ENCODE measurements at regions not wholly inside any gene's neighbourhood (a gene's known extent, or its start where the extent isn't known, plus 50 kb on each side); places are given as distances from the start of the nearest gene placed in this dataset.

GRCh38 chr2:11930211-11930761 lies 183.9 kb downstream of the LPIN1 start:
- Mint-ChIP-seq H3K36me3 (ENCODE audit: low read depth) (no peaks in the 10 kb centered on the region), H3K27me3 (ENCODE audit: low read depth) (no peaks in the 10 kb centered on the region), H3K4me1 (ENCODE audit: low read depth) (no peaks in the 10 kb centered on the region), H3K27ac (no peak overlapping the region), H3K9me3 (no peaks in the 10 kb centered on the region), H3K4me3 (ENCODE audit: low read depth) (no peak overlapping the region)
- DNase-seq (ENCODE audit: low spot score), result no peak
- intact Hi-C loops (cut with micrococcal nuclease), result no loop called here

DNA sequence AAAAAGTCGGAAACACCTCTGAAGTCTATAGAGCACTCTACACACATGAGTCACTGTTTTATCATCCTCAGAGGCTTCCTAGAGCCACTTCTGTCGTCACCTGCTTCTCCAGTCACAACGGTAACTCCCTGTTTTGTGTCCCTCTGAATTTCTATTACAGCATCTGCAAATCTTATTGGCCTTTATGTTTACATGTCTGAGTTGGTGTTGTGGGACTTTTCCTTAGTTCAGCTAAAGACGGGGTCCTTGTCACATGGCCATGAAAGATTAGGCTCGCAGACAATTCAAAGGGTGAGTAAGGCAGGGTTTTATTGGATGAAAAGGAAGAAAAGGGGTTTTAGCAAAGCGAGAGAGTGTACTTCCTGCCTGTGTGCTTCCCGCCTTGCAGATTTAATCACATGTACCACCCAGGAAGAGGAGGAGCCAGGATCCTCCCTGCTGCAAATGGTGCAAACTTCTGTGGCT lies 185.6 kb downstream of the LPIN1 start:
- Mint-ChIP-seq H3K27ac (no peak overlapping the region), H3K4me1 (ENCODE audit: low read depth) (no peaks in the 10 kb centered on the region), H3K9me3 (no peaks in the 10 kb centered on the region), H3K4me3 (ENCODE audit: low read depth) (no peak overlapping the region), H3K36me3 (ENCODE audit: low read depth) (no peaks in the 10 kb centered on the region), H3K27me3 (ENCODE audit: low read depth) (no peaks in the 10 kb centered on the region)
- intact Hi-C loops (cut with micrococcal nuclease), result no loop called here
- no peak for DNase-seq (ENCODE audit: low spot score)

- H3K9me3 Mint-ChIP-seq, result no peaks in the 10 kb centered on the region
- H3K27ac Mint-ChIP-seq, result no peak overlapping the region
- intact Hi-C loops (cut with micrococcal nuclease), result no loop called here
- H3K36me3 Mint-ChIP-seq (ENCODE audit: low read depth), result no peaks in the 10 kb centered on the region
- H3K4me1 Mint-ChIP-seq (ENCODE audit: low read depth), result no peaks in the 10 kb centered on the region
- no peak for DNase-seq (ENCODE audit: low spot score)
- no peaks in the 10 kb centered on the region for H3K27me3 Mint-ChIP-seq (ENCODE audit: low read depth)
- H3K4me3 Mint-ChIP-seq (ENCODE audit: low read depth), result no peak overlapping the region
Measured at GRCh38 chr2:11932962-11933361, 186.5 kb downstream of the LPIN1 start.

GRCh38 chr2:11933854-11934253 lies 187.4 kb downstream of the LPIN1 start:
- Mint-ChIP-seq H3K27me3 (ENCODE audit: low read depth) (no peaks in the 10 kb centered on the region), H3K27ac (no peak overlapping the region), H3K9me3 (no peaks in the 10 kb centered on the region), H3K4me1 (ENCODE audit: low read depth) (no peaks in the 10 kb centered on the region), H3K4me3 (ENCODE audit: low read depth) (no peak overlapping the region), H3K36me3 (ENCODE audit: low read depth) (no peaks in the 10 kb centered on the region)
- no peak for DNase-seq (ENCODE audit: low spot score)
- intact Hi-C loops (cut with micrococcal nuclease), result no loop called here

- DNase-seq (ENCODE audit: low spot score), result no peak
- Mint-ChIP-seq H3K4me1 (ENCODE audit: low read depth) (no peaks in the 10 kb centered on the region), H3K4me3 (ENCODE audit: low read depth) (no peak overlapping the region), H3K9me3 (no peaks in the 10 kb centered on the region), H3K27ac (no peak overlapping the region), H3K36me3 (ENCODE audit: low read depth) (no peaks in the 10 kb centered on the region), H3K27me3 (ENCODE audit: low read depth) (no peaks in the 10 kb centered on the region)
- intact Hi-C loops (cut with micrococcal nuclease), result no loop called here
Measured at GRCh38 chr2:11936761-11937160, 190.3 kb downstream of the LPIN1 start.

DNA sequence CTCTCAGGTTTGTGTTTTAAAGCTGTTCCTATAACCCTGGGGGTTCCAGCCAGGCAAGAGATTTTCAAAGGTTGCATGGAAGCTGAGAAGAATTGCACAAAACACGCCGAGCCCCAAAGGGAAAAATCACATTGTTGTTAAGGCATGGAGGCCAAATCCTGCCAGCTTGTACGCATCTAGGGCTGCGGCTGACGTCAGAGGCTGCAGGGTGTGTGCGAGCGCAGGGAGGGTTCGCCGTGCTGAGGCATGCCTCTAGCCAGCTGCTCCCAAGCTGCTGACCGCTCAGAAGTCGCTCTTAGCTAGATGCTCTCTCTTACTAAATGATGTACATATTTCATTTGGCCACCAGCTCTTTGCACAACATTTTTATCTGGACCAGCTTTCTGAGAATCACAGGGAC lies 191.8 kb downstream of the LPIN1 start:
- Mint-ChIP-seq H3K36me3 (ENCODE audit: low read depth) (no peaks in the 10 kb centered on the region), H3K4me1 (ENCODE audit: low read depth) (no peaks in the 10 kb centered on the region), H3K9me3 (no peaks in the 10 kb centered on the region), H3K27ac (no peak overlapping the region), H3K4me3 (ENCODE audit: low read depth) (no peak overlapping the region), H3K27me3 (ENCODE audit: low read depth) (no peaks in the 10 kb centered on the region)
- intact Hi-C loops (cut with micrococcal nuclease), result no loop called here
- DNase-seq (ENCODE audit: low spot score), result no peak

GRCh38 chr2:11939523-11939922 lies 193.1 kb downstream of the LPIN1 start:
- Mint-ChIP-seq H3K36me3 (ENCODE audit: low read depth) (no peaks in the 10 kb centered on the region), H3K4me3 (ENCODE audit: low read depth) (no peak overlapping the region), H3K4me1 (ENCODE audit: low read depth) (peaks cover 4% of the 10 kb centered on the region), H3K27me3 (ENCODE audit: low read depth) (no peaks in the 10 kb centered on the region), H3K27ac (no peak overlapping the region), H3K9me3 (no peaks in the 10 kb centered on the region)
- no peak for DNase-seq (ENCODE audit: low spot score)
- intact Hi-C loops (cut with micrococcal nuclease), result no loop called here

GRCh38 chr2:11940121-11940743 lies 193.8 kb downstream of the LPIN1 start:
- Mint-ChIP-seq H3K27ac (no peak overlapping the region), H3K4me3 (ENCODE audit: low read depth) (no peak overlapping the region), H3K36me3 (ENCODE audit: low read depth) (no peaks in the 10 kb centered on the region), H3K9me3 (no peaks in the 10 kb centered on the region), H3K27me3 (ENCODE audit: low read depth) (no peaks in the 10 kb centered on the region), H3K4me1 (ENCODE audit: low read depth) (peaks cover 10% of the 10 kb centered on the region)
- DNase-seq (ENCODE audit: low spot score), result no peak
- intact Hi-C loops (cut with micrococcal nuclease), result no loop called here

DNA sequence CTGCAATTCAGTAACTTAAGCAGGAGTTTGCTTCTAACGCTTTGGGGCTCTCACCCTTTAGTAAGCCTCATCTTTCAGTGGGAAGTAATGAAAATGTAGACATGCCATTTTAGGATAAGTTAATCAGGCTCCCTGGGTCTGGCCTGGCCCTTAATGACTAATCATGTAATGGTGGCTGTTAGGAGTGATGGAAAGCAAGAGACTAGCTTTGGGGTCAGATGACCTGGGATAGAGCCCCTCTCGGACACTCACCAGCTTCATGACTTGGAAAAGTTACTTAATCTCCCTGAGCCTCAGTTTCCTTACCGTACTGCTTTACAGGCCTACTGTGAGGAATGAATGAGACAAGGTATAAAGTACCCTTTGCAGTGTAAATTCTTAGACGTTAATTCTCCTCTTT lies 194.4 kb downstream of the LPIN1 start:
- no peaks in the 10 kb centered on the region for H3K36me3 Mint-ChIP-seq (ENCODE audit: low read depth)

DNA sequence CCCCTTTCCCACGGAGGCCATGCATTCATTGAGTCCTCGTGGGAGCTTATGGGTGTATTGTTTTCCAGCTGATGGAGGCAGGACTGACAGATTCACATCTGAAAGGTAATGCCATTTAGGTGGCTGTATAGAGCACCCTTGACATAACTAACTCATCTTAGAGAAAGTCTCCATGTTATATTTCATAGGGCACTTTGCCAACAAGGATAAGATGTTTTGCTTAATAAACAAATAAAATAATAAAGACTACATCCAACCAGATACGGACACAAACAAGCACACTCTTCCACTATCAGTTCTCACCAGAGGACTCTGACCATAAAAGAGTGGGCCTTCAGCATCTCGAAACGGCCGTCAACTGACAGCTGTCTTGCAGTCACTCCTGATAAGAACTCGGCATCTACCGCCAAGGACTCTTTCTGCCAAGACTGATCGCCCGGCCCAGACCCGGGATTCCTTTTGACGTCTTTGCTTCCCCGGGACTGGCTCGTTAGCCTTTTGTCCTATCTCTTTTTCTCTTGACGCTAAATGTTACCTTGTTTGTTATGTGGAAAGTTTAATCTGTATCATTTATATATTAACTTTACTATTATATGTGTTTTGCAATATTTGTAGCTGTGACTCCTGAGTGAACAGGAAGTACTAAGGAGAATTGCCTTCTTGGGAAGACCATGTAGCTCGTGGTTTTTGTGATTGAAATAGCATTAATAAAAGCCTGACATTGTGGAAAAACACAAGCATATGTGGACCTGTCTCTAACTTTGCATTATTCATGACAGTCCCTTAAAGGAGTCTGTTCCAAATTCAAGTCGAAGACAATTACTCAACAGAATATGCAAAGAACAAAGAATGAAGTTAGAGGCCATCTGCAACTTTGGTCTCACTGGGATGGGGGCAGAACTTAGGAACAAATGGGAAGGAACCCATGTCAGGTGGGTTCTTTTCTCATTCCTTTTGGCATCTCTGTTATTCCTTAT lies 195.1 kb downstream of the LPIN1 start:
- no peaks in the 10 kb centered on the region for H3K9me3 Mint-ChIP-seq
- H3K36me3 Mint-ChIP-seq (ENCODE audit: low read depth), result no peaks in the 10 kb centered on the region
- no peak overlapping the region for H3K4me3 Mint-ChIP-seq (ENCODE audit: low read depth)
- no peaks in the 10 kb centered on the region for H3K27me3 Mint-ChIP-seq (ENCODE audit: low read depth)
- H3K27ac Mint-ChIP-seq, result no peak overlapping the region
- intact Hi-C loops (cut with micrococcal nuclease), result no loop called here
- H3K4me1 Mint-ChIP-seq (ENCODE audit: low read depth), result peaks cover 17% of the 10 kb centered on the region
- no peak for DNase-seq (ENCODE audit: low spot score)

More for the DNA sequence above, 194.4 kb downstream of the LPIN1 start:
- Mint-ChIP-seq H3K9me3 (no peaks in the 10 kb centered on the region), H3K27ac (no peak overlapping the region), H3K4me3 (ENCODE audit: low read depth) (no peak overlapping the region), H3K4me1 (ENCODE audit: low read depth) (peaks cover 16% of the 10 kb centered on the region), H3K27me3 (ENCODE audit: low read depth) (no peaks in the 10 kb centered on the region)
- no peak for DNase-seq (ENCODE audit: low spot score)
- intact Hi-C loops (cut with micrococcal nuclease), result no loop called here

DNA sequence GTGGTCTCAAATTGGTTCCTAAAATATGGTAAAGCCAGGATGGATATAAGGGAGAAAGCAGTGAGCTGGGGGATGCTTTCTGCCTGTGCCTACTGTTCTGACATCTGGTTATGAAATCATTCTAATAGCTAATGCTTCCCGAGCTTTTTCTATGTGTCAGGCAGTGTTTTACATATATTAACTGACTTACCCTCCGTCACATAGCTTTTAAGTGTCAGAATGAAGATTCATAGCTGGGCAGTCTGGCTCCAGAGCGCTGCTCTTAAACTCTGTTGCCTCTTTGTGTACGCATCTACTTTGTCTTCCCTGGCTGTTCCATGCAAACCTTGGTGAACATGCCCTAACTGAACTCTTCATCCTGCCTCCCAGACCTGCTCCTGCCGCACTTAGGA lies 195.7 kb downstream of the LPIN1 start:
- H3K9me3 Mint-ChIP-seq, result no peaks in the 10 kb centered on the region
- no peaks in the 10 kb centered on the region for H3K36me3 Mint-ChIP-seq (ENCODE audit: low read depth)
- no peak for DNase-seq (ENCODE audit: low spot score)
- intact Hi-C loops (cut with micrococcal nuclease), result no loop called here
- no peak overlapping the region for H3K27ac Mint-ChIP-seq
- peaks cover 17% of the 10 kb centered on the region for H3K4me1 Mint-ChIP-seq (ENCODE audit: low read depth)
- H3K4me3 Mint-ChIP-seq (ENCODE audit: low read depth), result no peak overlapping the region
- H3K27me3 Mint-ChIP-seq (ENCODE audit: low read depth), result no peaks in the 10 kb centered on the region

- DNase-seq (ENCODE audit: low spot score), result no peak
- H3K4me1 Mint-ChIP-seq (ENCODE audit: low read depth), result peaks cover 17% of the 10 kb centered on the region
- peaks cover under 1% of the 10 kb centered on the region for H3K27me3 Mint-ChIP-seq (ENCODE audit: low read depth)
- no peaks in the 10 kb centered on the region for H3K36me3 Mint-ChIP-seq (ENCODE audit: low read depth)
- intact Hi-C loops (cut with micrococcal nuclease), result no loop called here
- H3K4me3 Mint-ChIP-seq (ENCODE audit: low read depth), result no peak overlapping the region
- H3K9me3 Mint-ChIP-seq, result no peaks in the 10 kb centered on the region
- H3K27ac Mint-ChIP-seq, result no peak overlapping the region
Measured at GRCh38 chr2:11944311-11944710, 197.9 kb downstream of the LPIN1 start.

Measured in activated T-helper 2 cell treated with anti-CD3 and anti-CD28 coated beads, Interferon-gamma antibody, Interleukin-2, Interleukin-4, amounts not matched to agents 10 μg/mL and 5 μg/mL and 100 μg/mL, durations not matched to agents 14 hours and 24 hours and 36 hours (primary cell).